ENCODE measurements at regions not wholly inside any gene's neighbourhood (a gene's known extent, or its start where the extent isn't known, plus 50 kb on each side); places are given as distances from the start of the nearest gene placed in this dataset.

DNA sequence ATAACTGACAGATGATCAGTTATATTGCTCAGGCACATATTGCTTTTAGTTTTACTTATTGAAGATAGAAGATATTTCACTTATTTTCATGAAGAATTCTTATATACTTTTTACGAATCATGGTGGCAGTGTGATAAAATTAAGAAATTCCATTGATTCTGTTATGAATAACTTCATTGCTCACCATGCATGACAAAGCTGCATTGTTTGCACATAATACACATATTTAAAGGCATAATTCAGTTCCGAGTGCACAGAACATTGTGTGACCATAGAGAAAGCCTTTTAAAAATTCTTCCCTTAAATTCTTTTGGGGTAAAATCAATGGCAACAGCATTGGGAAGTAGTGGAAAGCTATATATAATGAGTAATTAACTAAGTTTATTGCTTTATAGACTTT lies 82.5 kb upstream of the NAALADL2 start:
- no peak for DNase-seq (ENCODE audit: low read depth)

DNA sequence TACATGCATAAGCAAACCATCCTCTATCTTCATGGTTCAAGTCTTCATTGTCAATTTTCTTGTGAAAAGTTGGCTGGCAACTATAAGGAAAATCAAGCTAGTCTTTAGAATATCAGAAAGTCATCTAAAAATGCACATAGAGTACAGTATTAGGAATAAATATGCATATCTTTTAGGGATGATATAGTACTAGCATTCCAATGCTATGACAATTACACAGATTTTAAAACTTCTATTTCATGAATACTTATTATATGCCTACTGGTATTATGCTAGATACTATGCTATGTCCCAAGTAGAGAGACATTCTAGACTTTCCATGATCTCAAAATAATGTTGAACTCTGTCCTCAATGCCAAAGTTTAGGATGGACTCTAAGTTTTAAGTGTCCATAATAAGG lies 81.3 kb upstream of the NAALADL2 start:
- DNase-seq (ENCODE audit: low read depth) = no peak

DNA sequence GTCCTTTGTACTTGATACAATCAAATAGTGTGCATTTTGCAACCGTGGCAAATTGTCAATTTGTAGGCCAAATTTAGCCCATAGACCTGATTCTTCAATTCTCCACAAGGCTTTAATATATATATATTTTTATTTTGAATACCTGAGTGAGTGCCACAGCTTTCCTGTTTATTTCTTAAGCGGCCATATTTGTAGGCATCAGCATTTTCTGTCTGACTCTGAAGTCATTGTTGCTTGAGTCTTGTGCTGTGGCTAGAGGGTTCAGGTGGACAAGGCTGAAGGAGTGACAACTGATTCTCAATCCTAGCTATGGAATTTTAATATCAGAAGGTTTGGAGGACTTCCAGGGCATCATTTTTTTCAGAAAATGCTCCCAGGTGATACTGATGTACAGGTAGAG lies 75.6 kb upstream of the NAALADL2 start:
- no peak for DNase-seq (ENCODE audit: low read depth)

DNA sequence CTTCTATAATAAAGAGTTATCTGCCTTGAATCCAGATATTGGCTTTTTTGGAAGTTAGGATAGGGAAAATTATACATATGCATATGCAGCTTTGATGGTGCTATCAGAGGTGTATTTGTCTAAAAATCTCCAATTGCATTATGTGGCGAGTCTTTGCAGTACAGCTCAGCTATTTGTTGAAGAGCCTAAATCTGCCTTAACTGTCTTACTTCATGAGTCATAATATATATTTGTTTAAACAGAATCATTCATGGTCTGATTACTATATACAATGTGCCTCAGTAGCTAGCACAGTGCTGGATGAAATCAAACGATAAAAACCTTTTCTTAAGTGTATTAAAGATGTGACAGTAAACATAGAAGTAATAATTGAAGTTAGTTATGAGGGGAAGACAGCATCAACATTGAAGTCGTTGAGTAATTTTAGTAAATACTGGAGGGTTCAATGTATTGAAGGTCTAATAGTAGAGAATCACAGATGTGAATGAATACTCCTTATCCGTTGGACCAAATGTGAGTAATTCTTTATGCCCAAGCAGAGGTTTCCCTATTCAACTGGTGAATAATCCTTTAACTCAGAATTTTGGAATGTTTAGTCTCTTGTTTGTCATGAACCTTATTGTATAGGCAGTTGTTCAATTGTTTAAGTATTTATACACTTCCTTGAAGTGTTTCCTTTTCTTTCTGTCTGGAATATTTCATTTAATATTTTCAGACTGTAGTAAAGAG lies 74.8 kb upstream of the NAALADL2 start:
- no peak for DNase-seq (ENCODE audit: low read depth)

DNA sequence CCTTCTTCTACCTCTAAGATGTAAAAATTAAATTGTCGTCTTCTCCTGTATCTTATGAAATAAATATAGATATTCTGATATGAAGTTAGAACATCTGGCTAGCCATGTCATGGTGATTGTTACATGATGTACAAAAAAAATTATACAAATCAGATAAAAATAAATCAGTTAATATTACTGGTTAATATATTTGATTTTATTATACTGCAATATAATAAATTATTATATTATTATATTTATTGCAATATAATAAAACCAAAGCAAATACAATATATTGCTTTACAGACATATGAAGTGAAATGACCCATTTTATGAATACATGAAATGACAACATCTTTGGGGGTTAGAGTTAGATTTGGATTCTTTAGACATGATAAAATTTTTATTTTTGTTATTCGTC lies 72.3 kb upstream of the NAALADL2 start:
- DNase-seq (ENCODE audit: low read depth) = no peak

DNA sequence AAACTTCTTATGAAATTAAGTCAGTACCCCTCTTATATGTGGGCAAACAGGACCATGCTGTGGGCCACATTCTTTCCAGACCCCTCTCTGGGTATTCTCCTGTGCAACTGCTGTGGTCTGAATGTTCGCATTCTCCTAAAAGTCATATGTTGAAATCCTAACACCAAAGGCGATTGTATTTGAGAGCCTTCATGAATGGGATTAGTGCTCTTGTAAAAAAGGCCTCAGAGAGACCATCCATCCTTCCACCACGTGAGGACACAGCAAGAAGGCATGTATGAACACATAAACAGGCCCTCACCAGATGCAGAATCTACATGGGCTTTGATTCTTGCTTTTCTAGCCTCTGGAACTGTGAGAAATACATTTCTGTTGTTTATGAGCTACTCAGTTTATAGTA lies 68.0 kb upstream of the NAALADL2 start:
- DNase-seq (ENCODE audit: low read depth) = no peak

DNA sequence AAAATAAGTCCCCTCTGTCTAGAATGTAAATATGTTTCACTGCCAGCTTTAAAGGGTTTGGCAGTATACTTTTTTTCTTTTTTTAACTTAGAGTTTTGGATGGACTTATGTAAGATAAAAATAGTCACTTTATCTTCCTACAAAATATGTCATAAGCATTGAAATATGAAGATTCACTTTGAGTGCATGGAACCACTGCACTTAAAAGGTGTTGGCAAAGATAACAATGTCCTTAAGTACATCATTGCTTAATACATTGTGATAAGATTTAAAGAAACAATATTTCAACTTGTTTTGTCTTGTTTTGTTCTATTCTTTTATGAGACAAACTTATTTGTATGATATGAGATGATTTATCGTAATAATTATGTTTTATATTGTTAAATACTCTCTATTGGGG lies 66.3 kb upstream of the NAALADL2 start:
- DNase-seq (ENCODE audit: low read depth) = no peak

All from fibroblast of gingiva (primary cell).